ENCODE measurements at regions not wholly inside any gene's neighbourhood (a gene's known extent, or its start where the extent isn't known, plus 50 kb on each side); places are given as distances from the start of the nearest gene placed in this dataset.

- TF ChIP-seq CTCF (IDR thresholded peaks at IDR 0.05; ENCODE audit: low read depth, low read length, poor library complexity, severe bottlenecking) (no peak), EZH2phosphoT487 (IDR thresholded peaks at IDR 0.05; ENCODE audit: borderline replicate concordance, low read length) (no peak)
Measured at GRCh38 chr17:5672815-5673430, 88.6 kb upstream of the NLRP1 start.
